Activated naive CD8-positive, alpha-beta T cell treated with anti-CD3 and anti-CD28 coated beads, Interleukin-2, amount 10 ng/mL, durations not matched to agents 7 days and 5 days (primary cell): ENCODE measurements at regions not wholly inside any gene's neighbourhood (a gene's known extent, or its start where the extent isn't known, plus 50 kb on each side); places are given as distances from the start of the nearest gene placed in this dataset.
A peak's percentile ranks its signal among the peaks of the same experiment; 100 is the strongest.
"Not testable (repeated sequence)": the region's sequence is repeated elsewhere in the genome, so short reads cannot be mapped to it uniquely, and the experiment has no call there.

ENCODE experiments used
- ATAC-seq: fragments of 150-1000 bp; cut with Tn5 transposase; one replicate; pipeline ENCODE4 v1.10.0; 2021; ENCODE audit warnings: low read depth, moderate library complexity
- POLR2A ChIA-PET: fragments of 350-600 bp; sonication (Branson Sonifier 250); formaldehyde crosslinking; loops from one replicate; lab custom pipeline; 2021; ENCODE audit warnings: antibody characterized with exemption; lab: Charles Lee
- DNase-seq: peaks from one replicate; pipeline ENCODE4 v3.0.0; 2021
- H3K27ac Mint-ChIP-seq: one replicate; pipeline ENCODE4 v1.8.0; 2022; ENCODE audit warnings: mild to moderate bottlenecking, mixed read lengths
- H3K27me3 Mint-ChIP-seq: one replicate; pipeline ENCODE4 v1.8.0; 2022; ENCODE audit warnings: mild to moderate bottlenecking, moderate library complexity, mixed read lengths
- H3K36me3 Mint-ChIP-seq: one replicate; pipeline ENCODE4 v1.8.0; 2021; ENCODE audit warnings: mild to moderate bottlenecking, mixed read lengths
- H3K4me1 Mint-ChIP-seq: one replicate; pipeline ENCODE4 v1.8.0; 2021; ENCODE audit warnings: mixed read lengths
- H3K4me3 Mint-ChIP-seq: one replicate; pipeline ENCODE4 v1.8.0; 2022; ENCODE audit warnings: mild to moderate bottlenecking, moderate library complexity, mixed read lengths
- H3K9me3 Mint-ChIP-seq: one replicate; pipeline ENCODE4 v1.8.0; 2021; ENCODE audit warnings: mixed read lengths

DNA sequence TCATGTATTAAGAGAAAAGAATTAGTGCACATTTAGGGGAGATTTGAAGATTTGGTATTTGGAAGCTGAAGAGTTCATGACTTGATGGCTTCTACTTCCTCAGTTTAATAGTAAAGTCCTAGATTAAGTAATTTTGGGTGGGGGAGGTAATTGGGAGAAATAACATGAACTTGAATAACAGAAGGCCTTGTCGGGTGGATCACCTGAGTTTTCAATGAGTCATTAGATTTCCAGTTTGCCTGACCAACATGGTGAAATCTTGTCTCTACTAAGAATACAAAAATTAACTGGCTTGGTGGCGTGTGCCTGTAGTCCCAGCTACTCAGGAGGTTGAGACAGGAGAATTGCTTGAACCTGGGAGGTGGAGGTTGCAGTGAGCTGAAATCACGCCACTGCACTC is 181.0 kb downstream of the GJA1 start:
- Mint-ChIP-seq H3K4me3 (no peak overlapping the region), H3K27me3 (peaks cover 3% of the 10 kb centered on the region), H3K27ac (no peak overlapping the region), H3K4me1 (no peaks in the 10 kb centered on the region), H3K9me3 (peaks cover 1% of the 10 kb centered on the region), H3K36me3 (peaks cover 3% of the 10 kb centered on the region)
- ATAC-seq (no peak), DNase-seq (no peak)
- POLR2A ChIA-PET = no interaction called here

DNA sequence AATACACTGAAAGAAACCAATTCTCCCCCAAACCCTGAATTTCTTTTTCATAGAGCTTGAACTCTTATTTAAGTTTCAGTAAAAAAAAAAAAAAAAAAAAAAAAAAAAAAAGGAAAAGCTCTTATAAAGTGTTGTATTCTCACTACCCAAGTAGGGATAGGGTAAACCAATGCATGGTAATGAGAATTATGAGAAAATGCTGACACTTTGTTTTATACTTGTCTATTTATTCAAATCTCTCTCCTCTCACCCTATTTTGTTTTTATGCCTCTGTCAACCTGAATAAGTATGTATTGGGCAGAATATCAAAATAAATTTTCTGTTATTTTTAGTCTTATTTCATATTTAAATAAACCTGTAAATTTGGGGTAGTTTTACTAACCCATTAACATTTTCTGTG is 181.9 kb downstream of the GJA1 start:
- Mint-ChIP-seq H3K36me3 (peaks cover 3% of the 10 kb centered on the region), H3K27me3 (peaks cover 2% of the 10 kb centered on the region), H3K27ac (no peak overlapping the region), H3K4me1 (no peaks in the 10 kb centered on the region), H3K9me3 (peaks cover 1% of the 10 kb centered on the region), H3K4me3 (no peak overlapping the region)
- POLR2A ChIA-PET = no interaction called here
- no peak for ATAC-seq
- DNase-seq = no peak

DNA sequence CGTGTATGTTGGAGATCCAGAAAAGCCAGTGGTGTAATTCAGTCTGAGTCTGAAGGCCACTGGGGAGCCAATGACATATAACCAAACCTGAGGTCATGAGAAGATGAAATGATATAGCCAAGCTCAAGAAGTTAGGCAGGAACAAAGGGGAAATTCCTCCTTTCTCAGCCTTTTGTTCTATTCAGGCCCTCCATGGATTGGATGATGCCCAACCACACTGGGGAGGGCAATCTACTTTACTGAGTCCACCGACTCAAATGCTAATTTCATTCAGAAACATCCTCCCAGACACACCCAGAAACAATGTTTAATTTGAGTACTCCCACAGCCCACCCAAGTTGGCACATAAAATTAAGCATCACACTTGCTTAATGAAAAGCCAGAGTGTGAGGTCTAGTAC is 183.6 kb downstream of the GJA1 start:
- POLR2A ChIA-PET = no interaction called here
- no peak overlapping the region for H3K4me3 Mint-ChIP-seq
- DNase-seq (no peak), ATAC-seq (no peak)
- H3K27me3 Mint-ChIP-seq = no peaks in the 10 kb centered on the region
- H3K9me3 Mint-ChIP-seq = peaks cover 1% of the 10 kb centered on the region
- H3K27ac Mint-ChIP-seq = no peak overlapping the region
- H3K4me1 Mint-ChIP-seq = no peaks in the 10 kb centered on the region
- peaks cover 3% of the 10 kb centered on the region for H3K36me3 Mint-ChIP-seq

DNA sequence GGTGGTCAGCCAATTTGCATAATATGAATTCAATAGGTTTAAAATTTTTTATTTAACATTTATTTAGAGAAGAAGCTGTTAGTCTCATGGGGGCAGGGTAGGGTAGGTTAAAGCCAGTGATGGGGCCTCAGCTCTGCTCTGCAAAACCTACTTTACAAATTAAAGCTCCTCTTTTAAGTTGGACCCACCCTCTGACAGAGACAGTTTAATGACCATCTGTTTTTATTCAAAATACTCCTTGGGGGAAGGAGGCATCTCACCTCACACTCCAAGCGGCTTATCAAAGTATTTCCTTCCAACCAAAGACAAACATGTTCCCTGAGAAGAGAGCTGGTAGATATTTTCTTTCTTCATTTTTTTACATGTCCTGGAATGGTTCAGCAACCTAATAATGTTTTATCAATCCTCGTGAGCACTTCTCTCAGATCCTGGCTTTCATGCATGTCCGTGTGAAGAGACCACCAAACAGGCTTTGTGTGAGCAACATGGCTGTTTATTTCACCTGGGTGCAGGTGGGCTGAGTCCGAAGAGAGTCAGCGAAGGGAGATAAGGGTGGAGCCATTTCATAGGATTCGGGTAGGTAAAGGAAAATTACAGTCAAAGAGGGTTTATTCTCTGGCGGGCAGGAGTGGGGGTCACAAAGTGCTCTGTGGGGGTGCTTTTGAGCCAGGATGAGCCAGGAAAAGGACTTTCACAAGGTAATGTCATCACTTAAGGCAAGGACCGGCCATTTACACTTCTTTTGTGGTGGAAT is 184.7 kb downstream of the GJA1 start:
- Mint-ChIP-seq H3K4me1 (no peaks in the 10 kb centered on the region), H3K27me3 (no peaks in the 10 kb centered on the region), H3K36me3 (peaks cover 3% of the 10 kb centered on the region), H3K4me3 (no peak overlapping the region), H3K27ac (no peak overlapping the region), H3K9me3 (peaks cover 9% of the 10 kb centered on the region)
- POLR2A ChIA-PET = interaction anchor here (0.6 kb wide), 1 partner anchor 129 kb away, joined by 6 read pairs; no protein-coding TSS in a partner anchor
- ATAC-seq (no peak), DNase-seq (no peak)

DNA sequence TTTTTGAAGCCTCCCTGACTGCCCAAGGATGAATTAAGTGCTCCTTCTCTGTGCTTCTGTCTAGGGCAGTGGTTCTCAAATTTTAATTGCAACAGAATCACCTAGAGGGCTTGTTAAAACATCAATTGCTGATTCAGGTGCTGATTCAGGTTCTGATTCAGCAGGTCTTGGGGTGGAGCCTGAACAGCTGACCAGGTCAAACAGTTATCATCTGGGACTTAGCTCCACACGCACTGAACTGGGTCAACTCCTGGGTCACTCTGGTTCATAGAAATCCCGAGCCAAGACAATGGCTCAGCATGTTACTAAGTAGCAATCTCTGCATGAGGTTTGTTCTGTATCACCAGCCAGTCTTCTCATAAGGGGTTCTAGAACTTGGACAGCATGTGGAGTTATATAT is 192.3 kb downstream of the GJA1 start:
- POLR2A ChIA-PET = no interaction called here
- no peaks in the 10 kb centered on the region for H3K4me1 Mint-ChIP-seq
- ATAC-seq = no peak
- H3K9me3 Mint-ChIP-seq = peaks cover 13% of the 10 kb centered on the region
- no peak overlapping the region for H3K4me3 Mint-ChIP-seq
- H3K27ac Mint-ChIP-seq = no peak overlapping the region
- H3K27me3 Mint-ChIP-seq = no peaks in the 10 kb centered on the region
- no peak for DNase-seq
- H3K36me3 Mint-ChIP-seq = no peaks in the 10 kb centered on the region

DNA sequence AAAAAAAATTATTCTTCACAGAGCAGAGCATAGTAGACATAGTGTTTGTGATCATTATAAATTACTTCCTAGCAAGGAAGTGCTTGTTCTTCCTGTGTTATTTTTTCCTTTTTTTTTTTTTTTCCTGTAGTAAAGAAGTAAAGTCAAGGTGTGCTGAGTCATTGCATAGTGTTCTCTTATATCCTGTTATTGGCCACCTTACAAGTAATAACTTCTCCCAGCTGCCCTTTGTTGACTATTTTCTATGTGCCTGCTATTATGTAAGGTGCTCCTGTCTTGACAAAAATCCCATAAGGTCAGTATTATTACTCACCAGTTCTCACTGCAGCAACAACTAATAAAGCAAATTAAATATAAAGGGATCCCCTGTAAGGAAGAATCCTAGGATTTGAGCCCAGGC is 195.3 kb downstream of the GJA1 start:
- POLR2A ChIA-PET = no interaction called here
- no peaks in the 10 kb centered on the region for H3K27me3 Mint-ChIP-seq
- no peak for ATAC-seq
- no peaks in the 10 kb centered on the region for H3K4me1 Mint-ChIP-seq
- H3K36me3 Mint-ChIP-seq = peaks cover 2% of the 10 kb centered on the region
- H3K4me3 Mint-ChIP-seq = no peak overlapping the region
- no peak for DNase-seq
- no peak overlapping the region for H3K27ac Mint-ChIP-seq
- peaks cover 8% of the 10 kb centered on the region for H3K9me3 Mint-ChIP-seq

DNA sequence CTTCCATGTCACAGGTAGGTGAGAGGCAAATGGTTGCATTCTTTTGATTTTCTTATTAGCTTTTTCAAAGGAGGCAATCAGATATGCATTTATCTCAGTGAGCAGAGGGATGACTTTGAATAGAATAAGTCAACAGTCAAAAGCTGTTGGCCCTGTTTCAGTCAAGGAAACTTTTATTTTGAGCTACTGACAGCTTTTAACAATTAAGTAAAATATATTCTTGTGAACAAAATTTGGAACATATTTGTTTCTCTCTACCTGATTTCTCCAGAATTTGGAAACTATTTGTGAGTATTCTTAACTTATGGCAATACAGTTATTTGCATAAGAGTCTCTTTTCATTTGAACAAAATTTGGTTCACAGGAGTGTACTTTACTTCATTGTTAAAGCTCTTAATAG is 196.3 kb downstream of the GJA1 start:
- POLR2A ChIA-PET = interaction anchor here (0.6 kb wide), 1 partner anchor 193 kb away, joined by 3 read pairs; no protein-coding TSS in a partner anchor
- H3K9me3 Mint-ChIP-seq = peaks cover 12% of the 10 kb centered on the region
- H3K27me3 Mint-ChIP-seq, H3K36me3 Mint-ChIP-seq, ATAC-seq, H3K4me1 Mint-ChIP-seq, H3K4me3 Mint-ChIP-seq, H3K27ac Mint-ChIP-seq, DNase-seq: not testable (repeated sequence)

DNA sequence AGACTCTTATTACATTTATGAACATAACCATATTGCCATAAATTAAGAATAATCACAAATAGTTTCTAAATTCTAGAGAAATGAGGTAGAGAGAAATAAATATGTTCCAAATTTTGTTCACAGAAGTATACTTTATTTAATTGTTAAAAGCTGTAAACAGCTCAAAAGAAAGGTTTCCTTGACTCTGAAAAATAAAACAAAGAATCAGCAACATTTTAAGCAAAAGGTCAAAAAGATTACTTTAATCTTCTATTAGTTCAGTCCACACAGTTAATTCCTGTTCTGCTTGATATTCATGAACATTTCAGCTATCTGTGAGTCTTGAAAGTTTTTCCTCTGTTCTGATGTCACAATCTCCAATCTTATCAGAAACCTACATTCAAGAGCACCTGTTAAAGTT is 197.9 kb downstream of the GJA1 start:
- POLR2A ChIA-PET = no interaction called here
- DNase-seq (no peak), ATAC-seq (no peak)
- no peak overlapping the region for H3K4me3 Mint-ChIP-seq
- no peaks in the 10 kb centered on the region for H3K4me1 Mint-ChIP-seq
- H3K9me3 Mint-ChIP-seq = peaks cover 15% of the 10 kb centered on the region
- H3K27ac Mint-ChIP-seq = no peak overlapping the region
- no peaks in the 10 kb centered on the region for H3K27me3 Mint-ChIP-seq
- H3K36me3 Mint-ChIP-seq = peaks cover 7% of the 10 kb centered on the region

DNA sequence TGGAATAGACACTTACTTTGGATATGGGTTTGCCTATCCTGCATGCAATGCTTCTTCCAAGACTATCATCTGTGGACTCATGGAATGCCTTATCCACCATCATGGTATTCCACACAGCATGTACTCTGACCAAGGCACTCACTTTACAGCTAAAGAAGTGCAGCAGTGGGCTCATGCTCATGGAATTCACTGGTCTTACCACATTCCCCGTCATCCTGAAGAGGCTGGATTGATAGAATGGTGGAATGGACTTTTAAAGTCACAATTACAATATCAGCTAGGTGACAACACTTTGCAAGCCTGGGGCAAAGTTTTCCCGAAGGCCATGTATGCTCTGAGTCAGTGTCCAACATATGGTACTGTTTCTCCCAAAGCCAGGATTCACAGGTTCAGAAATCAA is 199.1 kb downstream of the GJA1 start:
- H3K27me3 Mint-ChIP-seq, H3K4me3 Mint-ChIP-seq, H3K4me1 Mint-ChIP-seq, H3K36me3 Mint-ChIP-seq, ATAC-seq, DNase-seq, H3K27ac Mint-ChIP-seq, POLR2A ChIA-PET: not testable (repeated sequence)
- H3K9me3 Mint-ChIP-seq = peaks cover 17% of the 10 kb centered on the region

DNA sequence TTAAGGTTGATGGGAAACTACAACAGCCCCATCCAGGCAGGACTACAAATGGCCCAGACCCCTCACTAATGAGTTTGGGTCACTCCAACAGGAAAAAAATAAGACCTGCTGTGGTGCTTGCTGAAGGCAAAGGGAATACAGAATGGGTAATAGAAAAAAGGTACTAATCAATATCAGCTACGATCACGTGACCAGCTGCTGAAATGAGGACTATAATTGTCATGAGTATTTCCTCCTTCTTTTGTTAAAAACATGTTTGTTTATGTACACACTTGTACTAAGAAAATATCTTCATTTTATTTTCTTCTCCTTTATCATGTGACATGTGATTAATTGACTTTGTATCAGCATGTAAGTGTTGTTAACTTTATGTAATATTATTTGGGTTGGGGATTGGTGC is 199.9 kb downstream of the GJA1 start:
- Mint-ChIP-seq H3K27ac (no peak overlapping the region), H3K4me3 (no peak overlapping the region), H3K9me3 (peaks cover 17% of the 10 kb centered on the region), H3K4me1 (no peaks in the 10 kb centered on the region), H3K27me3 (no peaks in the 10 kb centered on the region), H3K36me3 (peaks cover 7% of the 10 kb centered on the region)
- no peak for DNase-seq
- no peak for ATAC-seq
- POLR2A ChIA-PET = no interaction called here

DNA sequence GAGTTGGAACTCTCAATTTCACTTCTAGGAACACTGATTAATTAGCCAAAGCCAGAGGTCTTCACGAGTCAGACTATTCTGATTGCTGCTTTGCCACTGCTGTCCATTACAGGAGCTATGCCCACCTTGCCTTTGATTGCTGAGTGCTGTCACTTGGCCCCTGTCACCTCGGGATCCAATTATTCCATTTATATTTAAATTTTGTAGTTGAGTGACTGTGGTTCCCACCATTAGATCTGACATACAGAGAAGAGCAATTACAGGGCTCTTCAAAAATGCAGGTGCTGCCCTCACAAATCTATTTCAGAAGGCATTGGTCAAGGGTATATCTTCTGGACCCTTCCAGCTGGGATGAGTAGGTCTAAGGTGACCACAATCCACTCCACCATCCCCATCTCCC is 200.8 kb downstream of the GJA1 start:
- ATAC-seq, POLR2A ChIA-PET, H3K27me3 Mint-ChIP-seq, H3K4me3 Mint-ChIP-seq, H3K4me1 Mint-ChIP-seq, DNase-seq, H3K27ac Mint-ChIP-seq, H3K36me3 Mint-ChIP-seq: not testable (repeated sequence)
- H3K9me3 Mint-ChIP-seq = peaks cover 15% of the 10 kb centered on the region

DNA sequence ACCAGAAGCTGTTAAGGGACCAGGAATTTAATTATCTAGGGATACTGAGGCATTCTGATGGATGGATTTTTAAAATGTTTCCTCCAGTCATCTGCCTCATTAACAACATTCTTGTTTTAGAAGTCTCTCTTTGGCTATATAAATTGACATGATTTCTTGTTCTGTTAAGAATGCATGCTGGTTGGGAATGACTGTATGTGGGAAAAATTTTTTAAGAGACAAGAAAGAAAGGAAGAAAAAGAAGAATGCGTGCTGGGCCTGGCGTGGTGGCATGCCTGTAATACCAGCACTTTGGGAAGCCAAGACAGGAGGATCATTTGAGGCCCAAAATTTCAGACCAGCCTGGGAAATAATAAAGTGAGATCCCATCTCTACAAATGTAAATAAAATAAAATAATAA is 203.6 kb downstream of the GJA1 start:
- no peaks in the 10 kb centered on the region for H3K27me3 Mint-ChIP-seq
- POLR2A ChIA-PET = no interaction called here
- H3K4me1 Mint-ChIP-seq = no peaks in the 10 kb centered on the region
- ATAC-seq (no peak), DNase-seq (no peak)
- H3K4me3 Mint-ChIP-seq = no peak overlapping the region
- peaks cover 14% of the 10 kb centered on the region for H3K9me3 Mint-ChIP-seq
- H3K36me3 Mint-ChIP-seq = peaks cover 7% of the 10 kb centered on the region
- no peak overlapping the region for H3K27ac Mint-ChIP-seq

DNA sequence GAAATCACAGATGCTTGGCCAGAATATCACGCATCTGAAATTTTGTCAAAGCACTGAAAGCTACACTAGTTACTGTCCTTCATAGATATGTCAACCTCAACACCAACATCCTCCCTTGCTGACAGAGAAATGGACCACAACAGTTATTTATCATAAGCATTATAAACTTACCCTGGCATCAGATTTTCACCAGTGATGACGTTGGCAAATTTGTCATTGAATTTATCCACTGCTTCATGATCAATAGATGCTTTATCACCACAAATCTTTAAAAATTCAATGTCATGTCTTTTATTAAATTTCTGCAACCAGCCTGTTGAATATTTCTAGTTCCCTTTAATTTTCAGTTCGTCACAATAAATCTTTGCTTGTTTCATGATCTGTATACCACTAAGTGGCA is 205.7 kb downstream of the GJA1 start:
- Mint-ChIP-seq H3K27ac (no peak overlapping the region), H3K9me3 (peaks cover 10% of the 10 kb centered on the region), H3K4me1 (peaks cover 9% of the 10 kb centered on the region), H3K4me3 (no peak overlapping the region), H3K36me3 (peaks cover 5% of the 10 kb centered on the region), H3K27me3 (no peaks in the 10 kb centered on the region)
- POLR2A ChIA-PET = no interaction called here
- ATAC-seq (no peak), DNase-seq (no peak)

DNA sequence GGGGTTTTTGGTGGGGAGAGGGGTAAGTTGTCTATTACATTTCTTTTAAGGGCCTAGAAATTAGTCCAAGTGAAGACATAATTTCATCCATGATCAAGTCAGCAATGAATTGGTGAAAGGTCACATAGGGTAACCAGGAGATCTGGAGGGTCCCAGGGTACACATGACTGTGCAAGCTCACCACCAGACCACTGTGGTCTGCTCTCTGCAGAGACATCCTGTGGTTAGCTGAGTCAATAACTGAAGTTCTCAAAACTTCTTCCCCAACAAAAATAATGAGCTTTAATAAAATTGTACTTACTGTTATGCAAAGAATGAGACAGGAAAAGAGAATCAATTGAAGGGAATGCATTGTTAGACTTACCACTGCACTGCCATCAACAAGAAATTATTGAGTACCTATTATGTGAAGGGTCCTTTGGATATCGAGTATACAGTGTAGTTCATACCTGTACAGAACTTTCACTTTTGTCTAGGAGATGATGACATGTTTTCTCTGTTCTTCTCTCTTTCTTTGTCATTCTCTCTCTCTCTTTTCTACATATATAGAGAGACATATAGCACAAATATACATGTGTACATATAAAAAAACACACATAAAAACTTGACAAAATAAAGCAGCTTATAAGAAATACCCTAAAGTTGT is 209.8 kb downstream of the GJA1 start:
- peak overlapping the region; percentile 4 for H3K27ac Mint-ChIP-seq
- DNase-seq = peak; percentile 30

More for the DNA sequence above, 209.8 kb downstream of the GJA1 start:
- POLR2A ChIA-PET = no interaction called here
- Mint-ChIP-seq H3K4me1 (peaks cover 14% of the 10 kb centered on the region), H3K36me3 (no peaks in the 10 kb centered on the region), H3K27me3 (no peaks in the 10 kb centered on the region), H3K9me3 (peaks cover 3% of the 10 kb centered on the region), H3K4me3 (peak overlapping the region; percentile 59)
- peak; percentile 81 for ATAC-seq
